ENCODE measurements at regions not wholly inside any gene's neighbourhood (a gene's known extent, or its start where the extent isn't known, plus 50 kb on each side); places are given as distances from the start of the nearest gene placed in this dataset.

- no peak overlapping the region for H3K4me3 ChIP-seq
- 77 to 82% methylated on average over 2 of the region's 2 CpGs for WGBS, 2 donors
- H3K9me3 ChIP-seq (ENCODE audit: control insufficient read depth in 4 of 4, insufficient read depth in 3 of 4, low read length in 3 of 4) = no peaks in the 10 kb centered on the region
- H3K27ac ChIP-seq (ENCODE audit: low read depth in 1 of 2, low read length in 1 of 2) = no peak overlapping the region
- TF ChIP-seq CTCF (IDR thresholded peaks at IDR 0.05; ENCODE audit: control extremely low read depth, extremely low read depth) = no peak
- DNase-seq = no peak
- no peak for ATAC-seq (ENCODE audit: insufficient read depth, low FRiP score)
- no peak overlapping the region for H3K9ac ChIP-seq (ENCODE audit: insufficient read depth in 1 of 2, low read length in 2 of 2)
- no peaks in the 10 kb centered on the region for H3K4me1 ChIP-seq (ENCODE audit: control insufficient read depth in 5 of 5, insufficient read depth in 5 of 5, low read length in 5 of 5)
- H3K36me3 ChIP-seq (ENCODE audit: control insufficient read depth in 4 of 4, insufficient read depth in 4 of 4, low read length in 4 of 4) = no peaks in the 10 kb centered on the region
- H3K27me3 ChIP-seq (ENCODE audit: control insufficient read depth in 3 of 3, insufficient read depth in 3 of 3, low read length in 2 of 3) = no peaks in the 10 kb centered on the region
Measured at GRCh38 chr4:64767547-64767946, 358.3 kb upstream of the TECRL start.

- 79 to 85% methylated on average over 1 of the region's 1 CpG for WGBS, 2 donors
- Histone ChIP-seq H3K4me1 (ENCODE audit: control insufficient read depth in 5 of 5, insufficient read depth in 5 of 5, low read length in 5 of 5) (no peaks in the 10 kb centered on the region), H3K9me3 (ENCODE audit: control insufficient read depth in 4 of 4, insufficient read depth in 3 of 4, low read length in 3 of 4) (no peaks in the 10 kb centered on the region), H3K27me3 (ENCODE audit: control insufficient read depth in 3 of 3, insufficient read depth in 3 of 3, low read length in 2 of 3) (no peaks in the 10 kb centered on the region), H3K27ac (ENCODE audit: low read depth in 1 of 2, low read length in 1 of 2) (no peak overlapping the region), H3K9ac (ENCODE audit: insufficient read depth in 1 of 2, low read length in 2 of 2) (no peak overlapping the region), H3K36me3 (ENCODE audit: control insufficient read depth in 4 of 4, insufficient read depth in 4 of 4, low read length in 4 of 4) (no peaks in the 10 kb centered on the region), H3K4me3 (no peak overlapping the region)
- ATAC-seq (ENCODE audit: insufficient read depth, low FRiP score) = no peak
- no peak for TF ChIP-seq CTCF (IDR thresholded peaks at IDR 0.05; ENCODE audit: control extremely low read depth, extremely low read depth)
- DNase-seq = no peak
Measured at GRCh38 chr4:64766565-64766964, 357.3 kb upstream of the TECRL start.

- no peak for ATAC-seq (ENCODE audit: insufficient read depth, low FRiP score)
- no peak overlapping the region for H3K4me3 ChIP-seq
- WGBS, 2 donors = 26 to 28% methylated on average over 2 of the region's 2 CpGs
Measured at GRCh38 chr4:64756016-64756415, 346.8 kb upstream of the TECRL start.

More at GRCh38 chr4:64756016-64756415, 346.8 kb upstream of the TECRL start:
- no peak for TF ChIP-seq CTCF (IDR thresholded peaks at IDR 0.05; ENCODE audit: control extremely low read depth, extremely low read depth)
- Histone ChIP-seq H3K9me3 (ENCODE audit: control insufficient read depth in 4 of 4, insufficient read depth in 3 of 4, low read length in 3 of 4) (no peaks in the 10 kb centered on the region), H3K9ac (ENCODE audit: insufficient read depth in 1 of 2, low read length in 2 of 2) (no peak overlapping the region), H3K27me3 (ENCODE audit: control insufficient read depth in 3 of 3, insufficient read depth in 3 of 3, low read length in 2 of 3) (no peaks in the 10 kb centered on the region), H3K36me3 (ENCODE audit: control insufficient read depth in 4 of 4, insufficient read depth in 4 of 4, low read length in 4 of 4) (no peaks in the 10 kb centered on the region), H3K4me1 (ENCODE audit: control insufficient read depth in 5 of 5, insufficient read depth in 5 of 5, low read length in 5 of 5) (no peaks in the 10 kb centered on the region), H3K27ac (ENCODE audit: low read depth in 1 of 2, low read length in 1 of 2) (no peak overlapping the region)
- no peak for DNase-seq
